CD4-positive, alpha-beta T cell treated with Interleukin-12 subunit alpha and Interleukin-12 subunit beta, for 1 hour (primary cell): ENCODE measurements at regions not wholly inside any gene's neighbourhood (a gene's known extent, or its start where the extent isn't known, plus 50 kb on each side); places are given as distances from the start of the nearest gene placed in this dataset.

Source experiments
- DNase-seq: peaks from one replicate; pipeline ENCODE4 v3.0.0-alpha.2; 2020

DNA sequence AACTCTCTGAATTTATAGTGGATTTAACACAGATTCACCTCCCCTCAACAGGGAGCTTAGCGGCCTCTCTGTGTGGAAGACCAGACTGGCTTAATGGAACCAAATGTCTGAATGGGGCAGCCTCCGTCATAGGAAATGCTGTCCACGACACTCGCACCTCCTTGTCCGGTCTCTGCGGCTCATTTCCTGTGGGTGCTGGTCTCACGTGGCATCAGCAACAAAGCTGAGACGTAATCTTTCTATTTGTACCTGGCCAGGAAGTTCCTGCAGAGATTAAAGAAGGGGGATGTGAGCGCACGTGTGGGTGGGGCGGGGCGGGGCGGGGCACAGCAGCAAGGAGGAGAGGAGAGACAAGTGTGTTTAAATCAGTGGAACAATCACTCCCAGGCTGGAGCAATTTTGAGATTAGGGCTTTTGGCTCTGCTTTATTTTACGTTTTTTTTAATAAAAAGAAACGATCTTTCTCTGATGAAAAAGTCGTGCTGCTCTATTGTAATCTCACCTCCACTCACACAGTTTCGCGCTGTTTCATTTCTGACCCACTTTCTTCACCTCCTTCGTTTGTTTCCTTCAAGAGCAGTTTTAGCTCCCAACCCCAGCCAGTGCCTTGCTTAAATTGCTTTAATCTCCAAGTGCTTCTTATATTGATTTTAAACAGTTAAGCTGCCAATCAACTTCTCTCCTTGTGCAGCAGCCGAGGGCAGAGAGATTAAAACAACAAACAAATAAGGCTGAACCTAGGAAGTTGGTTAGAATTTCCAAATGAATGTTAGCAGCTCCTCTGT, 132.2 kb upstream of the ASTN2 start:
- DNase-seq, result peak; percentile 25

DNA sequence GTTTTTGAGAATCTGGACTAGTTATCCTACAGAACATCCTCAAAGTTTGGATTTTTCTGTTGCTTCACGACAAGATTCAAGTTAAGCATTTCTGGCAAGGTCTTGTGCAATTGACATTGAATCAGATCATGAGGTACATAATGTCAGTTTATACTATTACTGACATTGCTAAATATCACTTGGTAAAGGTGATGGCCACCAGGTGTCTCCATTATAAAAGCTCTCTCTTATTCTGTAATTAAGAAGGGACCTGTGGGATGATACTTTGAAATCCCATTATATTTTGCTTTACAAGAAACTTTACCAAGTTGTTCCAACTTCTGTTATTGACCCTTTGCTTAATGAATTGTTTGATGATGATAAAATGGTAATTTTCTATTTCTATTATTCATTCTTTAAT, 131.0 kb upstream of the ASTN2 start:
- no peak for DNase-seq

DNA sequence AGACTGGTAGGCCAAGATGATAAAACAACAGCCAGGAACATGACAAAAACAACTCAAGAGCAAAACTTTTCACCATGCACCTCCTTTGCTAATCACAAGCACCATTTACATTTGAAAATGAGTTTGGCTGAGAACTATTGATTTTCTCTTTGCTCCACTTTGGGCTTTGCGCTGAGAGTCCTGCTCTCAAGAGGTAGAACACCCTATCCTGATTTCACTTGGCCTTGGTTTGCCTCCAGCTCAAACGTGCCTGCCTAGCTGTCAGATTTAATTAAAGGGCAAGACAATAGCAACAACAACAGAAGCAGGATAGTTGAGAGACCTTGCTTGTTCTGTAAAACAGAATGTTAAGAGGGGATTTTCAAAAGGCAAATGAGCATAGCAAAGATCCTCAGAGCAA, 128.2 kb upstream of the ASTN2 start:
- no peak for DNase-seq

DNA sequence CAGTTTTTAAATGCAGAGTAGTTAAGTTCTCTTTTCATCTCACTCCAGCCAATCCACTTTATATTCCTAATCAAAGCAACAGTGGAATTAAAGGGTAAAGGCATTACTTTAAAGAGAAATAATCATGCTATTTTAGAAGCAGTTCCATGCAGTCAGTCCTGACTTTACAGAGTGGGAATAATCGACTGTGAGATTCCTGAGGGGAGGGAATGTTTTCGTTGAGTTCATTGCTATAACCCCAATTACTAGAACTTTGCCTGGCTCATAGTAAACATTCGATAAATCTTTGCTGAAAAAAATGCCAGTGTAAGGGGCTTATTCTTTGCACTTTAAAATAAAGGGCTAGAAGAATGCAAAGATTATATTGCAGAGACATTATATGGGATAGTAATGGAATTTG, 127.2 kb upstream of the ASTN2 start:
- DNase-seq, result no peak

DNA sequence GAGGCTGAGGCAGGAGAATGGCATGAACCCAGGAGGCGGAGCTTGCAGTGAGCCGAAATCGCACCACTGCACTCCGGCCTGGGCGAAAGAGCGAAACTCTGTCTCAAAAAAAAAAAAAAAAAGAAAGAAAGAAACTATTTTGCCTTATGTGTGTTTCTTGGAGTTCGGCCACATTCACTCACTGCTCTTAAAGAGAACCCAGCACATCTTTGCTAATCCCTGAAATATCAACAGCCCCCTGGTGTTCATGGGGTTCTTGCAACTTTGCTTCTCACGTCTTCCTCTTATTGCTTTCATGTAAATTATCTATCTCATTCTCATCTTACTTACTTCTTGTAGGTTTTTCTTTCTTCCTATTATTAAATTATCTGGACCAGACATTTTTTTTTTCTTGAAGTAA, 126.3 kb upstream of the ASTN2 start:
- DNase-seq, result no peak

DNA sequence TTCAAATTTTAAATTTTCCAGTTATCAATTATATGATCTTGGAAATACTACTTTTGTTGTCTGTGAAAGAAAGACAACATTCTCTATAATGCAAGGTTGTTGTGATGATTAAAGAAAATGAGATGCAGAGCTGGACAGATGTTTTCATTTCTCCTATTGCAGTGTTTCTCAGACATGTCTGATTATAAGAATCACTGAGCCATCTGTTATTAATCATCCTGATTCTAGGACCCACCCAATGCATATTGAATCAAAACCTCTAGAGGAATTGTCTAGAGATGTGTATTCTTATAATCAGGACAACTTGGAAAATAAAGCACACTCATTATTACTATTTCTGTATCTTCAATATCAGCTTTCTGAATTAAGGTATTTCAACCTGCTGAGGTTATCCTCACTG, 121.1 kb upstream of the ASTN2 start:
- DNase-seq, result no peak

DNA sequence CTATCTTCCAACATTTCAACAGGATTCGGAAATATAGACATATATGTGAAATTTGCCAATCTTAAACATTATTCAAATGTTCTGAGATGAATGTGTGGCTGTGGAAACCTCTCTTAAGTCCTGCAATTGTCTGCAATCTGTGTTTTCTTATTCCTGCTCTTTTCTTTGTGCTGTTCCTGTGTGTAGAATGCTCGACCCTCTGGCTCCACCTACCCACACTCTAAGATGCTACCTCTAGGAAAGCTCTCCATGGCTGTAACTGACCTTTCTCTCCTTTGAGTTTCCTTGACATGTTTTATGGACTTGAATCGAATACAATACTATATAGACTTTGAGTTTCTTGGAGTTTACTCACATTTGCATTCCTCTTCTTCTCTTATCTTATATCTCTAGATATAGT, 120.6 kb upstream of the ASTN2 start:
- DNase-seq, result no peak

DNA sequence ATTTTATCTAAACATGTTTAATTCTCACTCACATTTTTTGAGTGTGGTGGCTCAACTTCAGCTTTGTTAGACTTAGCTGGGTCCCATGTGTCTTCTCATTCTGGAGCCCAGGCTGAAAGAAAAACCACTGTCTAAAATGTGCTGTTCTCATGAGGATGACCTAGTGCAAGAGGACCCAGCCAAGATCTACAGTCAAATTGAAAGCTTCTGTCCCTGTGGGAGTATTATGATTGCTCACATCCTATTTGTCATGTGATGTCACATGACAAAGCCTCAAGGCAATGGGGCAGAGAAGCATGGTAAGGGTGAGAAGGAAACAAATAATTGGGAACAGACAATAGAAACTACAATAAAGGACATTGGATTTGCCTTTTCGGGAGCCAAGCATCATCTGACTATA, 113.4 kb upstream of the ASTN2 start:
- DNase-seq, result no peak

DNA sequence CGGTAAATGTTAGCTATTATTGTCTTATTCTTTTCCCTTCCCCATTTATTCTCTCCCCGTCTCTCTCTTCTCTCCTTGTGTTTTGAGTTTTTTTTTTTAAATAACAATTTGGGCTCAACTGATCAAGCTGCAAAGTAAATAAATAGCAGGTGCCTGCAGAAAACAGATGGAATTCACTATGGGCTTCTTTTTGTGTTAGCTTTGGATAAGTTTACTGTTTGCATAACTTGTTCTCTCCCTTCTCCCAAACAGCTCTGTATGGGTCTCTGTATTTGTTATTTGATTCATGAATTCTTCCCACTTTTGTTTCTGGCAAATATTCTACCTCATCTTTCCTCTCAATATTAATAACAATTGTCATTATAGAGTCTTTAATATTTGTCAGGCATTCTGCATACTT, 111.8 kb upstream of the ASTN2 start:
- DNase-seq, result no peak

DNA sequence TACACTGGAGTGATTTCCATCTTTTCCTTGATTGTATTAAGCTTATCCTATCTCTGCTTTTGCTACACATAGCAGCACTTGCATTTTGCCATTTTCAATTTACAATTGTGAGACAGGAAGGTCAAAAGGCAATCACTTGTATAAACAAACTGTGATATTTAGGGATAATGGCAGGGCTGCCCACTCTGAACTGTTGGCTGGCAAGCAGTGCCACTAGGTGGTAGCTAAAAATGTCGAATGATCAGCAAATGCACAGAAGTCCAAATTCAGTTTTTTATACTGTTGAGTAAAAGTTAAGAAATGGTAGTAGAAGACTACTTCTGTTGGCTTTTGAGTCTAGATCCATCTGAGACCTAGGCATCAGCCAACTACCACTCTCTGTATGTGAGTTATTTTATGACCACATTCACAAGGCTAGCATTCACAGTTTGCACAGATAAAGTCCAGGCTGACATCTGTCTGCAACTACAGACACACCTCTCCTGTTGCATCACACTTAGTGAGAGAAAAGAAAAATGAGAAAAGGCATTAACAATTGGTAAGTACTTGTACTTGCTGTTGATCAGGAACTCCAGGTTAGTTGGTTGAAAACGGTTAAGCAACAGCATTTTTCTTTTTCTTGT, 108.8 kb upstream of the ASTN2 start:
- DNase-seq, result no peak

DNA sequence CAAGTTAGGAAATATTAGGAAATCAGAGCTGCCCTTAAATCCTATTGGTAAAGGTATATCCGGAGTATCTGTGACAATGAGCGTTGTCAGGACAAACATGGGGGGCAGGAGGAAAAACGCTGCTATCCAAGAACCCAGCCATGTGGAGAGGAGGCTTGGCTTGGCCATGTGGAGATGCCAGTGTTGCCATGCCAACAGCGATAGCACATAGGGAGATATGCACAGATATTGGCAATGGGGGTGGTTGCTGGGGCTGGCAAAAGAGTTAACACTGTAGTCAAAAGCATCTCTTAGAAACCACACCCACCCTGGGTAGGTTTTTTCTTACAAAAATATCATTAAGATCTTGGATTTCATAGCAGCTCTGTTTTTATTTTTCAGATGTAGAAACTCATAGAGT, 106.4 kb upstream of the ASTN2 start:
- DNase-seq, result no peak

DNA sequence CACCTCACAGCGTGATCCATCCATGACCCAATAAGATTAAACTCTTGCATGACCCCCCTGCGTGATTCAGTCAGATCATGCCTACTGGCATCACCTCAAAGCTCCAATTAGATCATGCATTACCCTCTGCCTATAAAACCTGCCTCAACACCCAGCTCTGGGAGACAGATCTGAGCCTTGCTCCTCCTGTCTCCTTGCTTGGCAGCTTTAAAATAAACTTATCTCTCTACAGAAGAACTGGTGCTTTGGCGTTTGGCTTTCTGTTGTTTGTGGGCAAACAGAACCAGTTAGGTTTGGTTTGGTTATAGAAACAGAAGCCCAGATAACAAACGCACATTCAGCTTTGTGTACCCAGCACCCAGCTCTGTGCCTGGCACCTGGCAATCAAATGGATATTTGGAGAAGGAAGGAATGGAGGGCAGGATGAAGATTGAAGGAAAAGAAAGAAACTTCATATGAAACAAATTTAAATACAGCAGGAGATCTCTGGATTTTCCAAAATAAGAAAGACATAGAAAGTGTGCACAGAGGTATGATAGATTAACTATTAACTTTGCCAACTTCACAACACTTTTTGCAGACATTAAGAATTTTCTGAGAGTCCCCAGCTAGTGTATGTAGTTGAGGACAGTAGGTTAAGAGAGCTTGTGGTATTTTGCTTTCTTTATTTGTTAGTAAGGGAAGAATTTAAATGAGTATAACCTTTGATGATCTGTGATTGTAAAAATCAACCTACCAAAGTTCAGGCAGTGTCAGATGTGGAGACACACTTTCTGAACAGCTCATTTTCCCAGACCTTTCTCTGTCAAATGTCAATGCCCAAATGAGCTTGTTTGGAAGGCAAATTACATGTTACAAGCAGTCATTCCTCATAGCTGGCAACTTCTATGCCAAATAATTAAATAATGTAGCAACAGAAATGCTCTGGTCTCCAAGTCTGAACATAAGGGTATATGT, 102.1 kb upstream of the ASTN2 start:
- no peak for DNase-seq

DNA sequence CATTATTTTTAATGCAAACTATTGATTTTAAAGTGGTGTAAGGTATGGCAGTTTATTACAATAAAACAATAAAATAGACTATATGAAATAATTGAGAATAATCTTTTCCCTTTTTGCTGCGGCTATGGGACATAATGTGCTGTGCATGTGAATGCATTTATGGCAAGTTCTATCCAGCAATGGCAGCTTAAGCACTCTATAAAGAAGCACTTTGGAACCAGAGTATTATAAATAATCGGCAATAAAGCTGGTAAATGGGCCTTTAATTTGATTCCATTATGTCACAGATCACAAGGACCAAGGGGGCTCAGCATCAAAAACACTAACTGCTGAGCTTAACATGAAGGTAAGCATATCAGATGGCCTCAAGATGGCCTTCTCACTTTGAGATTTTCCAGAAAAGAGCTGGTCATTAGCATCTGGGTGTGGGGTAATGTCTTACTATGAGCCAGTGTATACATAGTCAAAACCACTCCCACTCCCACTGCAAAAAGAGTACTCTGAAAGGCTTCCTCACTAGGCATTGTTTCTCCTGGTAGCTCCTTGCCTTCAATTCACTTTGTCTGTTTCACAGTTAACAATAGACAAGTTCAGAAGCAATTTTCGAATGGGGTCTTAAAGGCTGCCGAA, 97.1 kb upstream of the ASTN2 start:
- no peak for DNase-seq

DNA sequence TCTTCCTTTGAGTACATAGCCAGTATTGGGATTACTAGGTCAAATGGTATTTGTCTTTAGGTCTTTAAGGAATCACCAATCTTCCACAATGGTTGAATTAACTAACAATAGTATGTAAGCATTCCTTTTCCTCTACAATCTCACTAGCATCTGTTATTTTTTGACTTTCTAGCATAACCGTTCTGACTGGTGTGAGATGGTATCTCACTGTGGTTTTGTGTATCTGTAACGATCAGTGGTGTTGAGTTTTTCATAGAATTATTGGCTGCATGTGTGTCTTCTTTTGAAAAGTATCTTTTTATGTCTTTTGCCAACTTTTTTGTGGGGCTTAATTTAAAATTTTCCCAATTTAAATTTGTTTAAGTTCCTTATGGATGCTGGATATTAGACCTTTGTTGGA, 81.5 kb upstream of the ASTN2 start:
- DNase-seq, result no peak

DNA sequence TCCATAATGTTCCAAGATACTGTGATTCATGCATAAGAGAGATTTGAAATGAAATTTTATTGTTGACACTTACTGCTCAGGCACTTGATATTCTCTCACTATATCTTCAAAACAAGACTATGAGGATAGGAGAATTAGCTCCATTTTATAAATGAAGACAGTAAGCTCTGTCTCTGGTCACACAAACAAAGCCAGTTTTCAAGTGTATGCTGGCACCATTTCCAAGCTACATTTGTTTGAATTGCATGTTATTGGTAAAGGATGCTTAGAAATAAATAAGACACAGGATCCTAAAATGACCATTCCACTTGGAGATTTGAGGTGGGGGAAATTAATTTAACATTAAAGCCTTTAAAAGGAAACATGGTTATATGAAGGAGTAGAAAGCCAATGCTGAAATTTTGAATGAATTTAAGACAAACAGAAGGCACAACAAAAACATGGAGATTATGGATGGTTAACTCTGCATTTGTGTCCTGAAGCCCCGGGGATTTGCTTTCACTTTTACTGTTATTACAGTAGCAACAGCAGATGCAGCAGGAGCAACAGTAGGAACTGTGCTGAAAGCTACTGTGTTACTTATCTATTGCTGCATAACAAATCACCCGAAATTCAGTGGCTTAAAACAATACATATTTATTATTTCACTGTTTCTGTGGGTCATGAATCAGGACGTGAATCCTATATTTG, 79.7 kb upstream of the ASTN2 start:
- DNase-seq, result no peak

DNA sequence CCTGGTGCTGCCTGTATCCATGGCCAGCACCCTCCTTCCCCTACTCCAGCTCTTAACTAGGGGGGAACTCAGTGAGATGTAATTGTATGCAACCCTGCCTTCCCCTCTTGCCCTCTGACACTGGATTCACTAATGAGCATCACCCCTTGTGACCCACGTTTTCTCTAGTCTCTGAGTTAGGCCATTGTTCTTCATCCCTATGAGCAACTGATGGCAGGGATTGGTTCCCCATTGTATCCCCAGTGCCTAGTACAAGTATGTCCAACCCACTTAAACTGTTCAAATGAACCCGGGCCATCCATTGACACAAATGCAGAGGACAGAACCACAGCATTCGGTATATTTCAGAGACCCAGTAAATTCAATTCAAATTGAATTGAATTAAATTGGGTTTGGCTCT, 77.6 kb upstream of the ASTN2 start:
- no peak for DNase-seq

DNA sequence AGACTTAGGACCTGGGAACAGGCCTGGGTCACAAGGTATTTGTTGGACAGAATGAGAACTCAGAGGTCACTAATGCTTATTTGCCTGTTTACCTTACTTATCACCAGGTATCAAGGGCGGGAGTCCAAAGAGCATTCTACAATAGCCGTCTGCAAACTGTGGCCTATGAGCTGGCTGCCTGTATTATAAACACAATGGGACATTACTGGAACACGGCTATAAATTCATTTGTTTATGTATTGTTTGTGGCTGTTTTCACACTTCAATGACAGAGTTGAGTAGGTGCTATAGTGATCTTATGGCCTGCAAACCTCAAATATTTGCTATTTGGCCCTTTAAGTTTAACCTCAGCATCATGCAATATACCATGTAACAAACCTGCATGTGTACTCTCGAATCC, 76.6 kb upstream of the ASTN2 start:
- DNase-seq, result no peak

DNA sequence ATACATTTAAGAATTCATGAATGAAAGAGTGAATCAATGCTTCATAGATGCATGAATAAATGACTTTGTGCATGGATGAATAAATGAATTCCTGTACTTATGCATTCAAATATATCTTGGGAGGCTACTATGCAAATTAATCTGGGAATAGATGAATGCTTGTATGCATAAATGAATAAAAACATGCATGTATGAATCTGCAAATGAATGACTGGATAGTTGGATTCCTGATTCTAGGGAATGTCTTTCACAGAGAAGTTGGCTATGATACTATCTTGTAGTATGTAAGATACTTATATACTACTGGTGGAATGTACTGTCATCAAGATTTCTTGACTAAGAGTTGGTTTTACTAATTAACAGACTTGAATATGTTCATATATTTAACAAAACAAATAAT, 75.3 kb upstream of the ASTN2 start:
- no peak for DNase-seq

DNA sequence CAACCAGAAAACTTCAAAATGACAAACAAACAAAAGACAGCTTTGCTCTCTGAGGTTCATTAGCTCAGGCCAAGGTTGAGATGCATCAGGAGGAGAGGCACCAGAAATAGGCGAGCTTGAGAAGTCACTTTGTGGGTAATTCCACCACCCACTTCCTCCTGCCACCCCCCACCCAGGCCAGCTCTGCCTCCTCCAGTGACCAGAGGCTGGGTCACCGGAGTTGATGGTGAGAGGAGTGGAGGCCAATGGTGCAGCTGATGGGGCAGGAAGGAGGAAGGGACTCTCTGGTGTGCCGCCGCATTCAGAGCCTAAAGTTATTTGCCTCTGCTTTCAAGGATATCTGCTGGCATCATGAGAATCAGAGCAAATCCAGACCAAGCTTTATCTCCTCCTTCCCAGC, 73.8 kb upstream of the ASTN2 start:
- DNase-seq, result no peak

DNA sequence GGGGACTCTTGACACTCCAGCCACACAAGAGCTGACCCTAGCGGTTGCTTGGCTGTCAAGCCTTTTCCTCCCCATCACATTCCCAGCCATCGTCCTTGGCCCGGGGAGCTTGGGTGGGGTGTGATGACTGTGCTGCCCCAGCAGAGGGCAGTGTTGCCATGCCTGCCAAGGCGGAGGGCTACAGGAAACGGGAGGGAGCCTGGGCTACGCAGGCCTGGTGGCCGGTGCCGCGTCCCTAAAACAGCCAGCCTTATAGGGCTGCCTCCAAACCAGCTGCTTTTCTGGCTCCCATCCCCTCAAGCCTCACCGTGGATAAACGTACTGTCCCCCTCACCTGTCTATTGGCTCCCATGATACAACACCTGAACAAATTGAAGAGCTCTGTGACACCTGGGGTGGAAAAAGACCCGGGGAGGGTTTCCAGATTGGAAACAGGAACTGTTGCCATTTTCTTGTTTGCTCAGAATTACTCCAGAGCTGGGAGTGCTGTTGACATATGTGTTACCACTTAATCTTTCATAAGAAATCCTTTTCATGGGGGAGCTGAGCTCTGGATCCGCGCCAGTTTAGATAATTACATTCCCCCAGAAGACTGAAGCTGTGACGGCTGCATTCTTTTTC, 72.8 kb upstream of the ASTN2 start:
- DNase-seq, result peak; percentile 38

DNA sequence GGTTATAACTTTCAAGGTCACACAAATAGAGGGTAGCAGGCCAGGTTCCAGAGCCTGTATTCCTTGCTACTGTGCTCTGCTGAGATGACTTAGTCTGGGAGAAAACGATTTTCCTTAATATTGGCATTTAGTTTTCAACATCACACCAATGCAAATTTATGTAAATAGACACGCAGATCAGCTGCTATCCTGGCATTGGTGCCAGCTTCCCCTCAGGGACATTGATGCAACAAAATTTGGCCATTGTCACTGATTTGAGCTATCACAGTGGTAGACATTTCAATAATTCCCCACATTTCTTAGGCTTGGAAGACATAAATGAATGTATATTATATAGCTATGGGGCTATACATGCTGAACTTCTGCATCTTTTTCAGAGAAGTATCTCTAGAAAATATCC, 71.6 kb upstream of the ASTN2 start:
- DNase-seq, result no peak

DNA sequence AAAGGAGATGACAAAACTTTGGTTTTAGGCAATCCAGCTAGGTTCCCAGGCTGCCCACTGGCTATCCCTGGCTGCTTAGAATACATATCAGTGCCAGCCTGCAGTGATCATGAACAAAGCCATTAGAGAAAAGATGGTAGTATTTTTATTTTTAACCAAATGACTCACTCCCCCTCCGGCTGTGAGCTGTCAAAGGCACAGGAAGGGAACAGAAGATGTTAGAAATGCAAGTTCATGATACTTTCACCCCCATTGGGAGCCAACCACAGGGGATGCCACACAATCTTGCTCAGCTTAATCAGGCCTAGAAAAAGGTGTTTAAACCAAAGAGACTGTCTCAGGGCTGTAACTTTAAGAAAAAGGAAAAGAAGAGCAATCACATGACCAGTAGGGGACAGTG, 70.3 kb upstream of the ASTN2 start:
- no peak for DNase-seq
